D721Med (cell line): ENCODE measurements at regions not wholly inside any gene's neighbourhood (a gene's known extent, or its start where the extent isn't known, plus 50 kb on each side); places are given as distances from the start of the nearest gene placed in this dataset.

ENCODE experiments used
- DNase-seq: peaks from one replicate; pipeline ENCODE4 v3.0.0; 2011; ENCODE audit warnings: low spot score; ENCODE audit not compliant: insufficient read length
- FAIRE-seq: peaks from 2 replicates; lab custom pipeline; 2011; peaks lifted over from hg19 to GRCh38; lab: Jason Lieb, UNC
- CTCF ChIP-seq: IDR thresholded peaks from 2 replicates; pipeline ENCODE4 v1.5.1; 2012; ENCODE audit warnings: mild to moderate bottlenecking, control low read depth; ENCODE audit not compliant: insufficient read depth; ENCODE audit errors: missing control alignments

GRCh38 chr15:94769089-94769488 is 537.7 kb downstream of the MCTP2 start:
- FAIRE-seq = no peak
- DNase-seq = no peak

DNA sequence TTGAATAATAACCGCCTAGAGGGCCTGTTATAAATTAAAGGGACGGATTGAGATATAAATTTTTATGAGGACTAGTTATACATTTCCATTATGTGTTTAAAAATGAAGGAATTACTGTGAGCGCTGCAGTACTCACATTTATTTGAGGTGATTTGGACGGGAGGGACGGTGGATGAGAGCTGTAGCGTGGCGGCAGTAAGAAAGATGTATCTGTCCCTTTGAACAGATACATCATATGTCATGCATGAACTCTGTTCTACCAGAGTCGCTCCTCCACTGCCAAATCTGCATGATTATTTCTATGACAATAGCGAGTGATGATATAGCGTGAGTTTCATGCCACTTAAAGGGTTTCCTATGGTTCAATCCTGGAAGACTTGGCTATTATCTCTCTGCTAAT is 538.8 kb downstream of the MCTP2 start:
- no peak for DNase-seq
- TF ChIP-seq CTCF = no peak
- FAIRE-seq = no peak

More at GRCh38 chr15:94769089-94769488, 537.7 kb downstream of the MCTP2 start:
- no peak for TF ChIP-seq CTCF

DNA sequence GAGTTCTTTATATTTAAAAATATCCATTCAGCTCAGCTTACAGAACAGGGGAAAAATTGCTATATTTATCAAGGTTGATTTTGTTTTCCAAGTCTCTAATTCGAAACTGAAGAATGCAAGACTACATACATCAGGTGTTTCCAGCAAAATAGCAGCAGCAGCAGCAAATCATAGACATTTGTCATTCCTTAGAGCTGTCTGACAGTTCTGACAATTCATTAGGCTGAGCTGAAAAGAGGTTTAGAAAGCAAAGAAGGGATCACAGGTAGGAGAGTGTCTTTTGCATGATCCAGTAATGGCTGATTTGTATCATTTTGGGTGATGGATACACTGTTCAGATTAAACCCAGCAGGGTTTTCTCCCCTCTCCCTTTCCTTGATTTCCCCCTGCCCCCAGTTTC is 545.7 kb downstream of the MCTP2 start:
- DNase-seq (no peak), FAIRE-seq (no peak)
- no peak for TF ChIP-seq CTCF

GRCh38 chr15:94778840-94779239 is 547.5 kb downstream of the MCTP2 start:
- FAIRE-seq (no peak), DNase-seq (no peak)

DNA sequence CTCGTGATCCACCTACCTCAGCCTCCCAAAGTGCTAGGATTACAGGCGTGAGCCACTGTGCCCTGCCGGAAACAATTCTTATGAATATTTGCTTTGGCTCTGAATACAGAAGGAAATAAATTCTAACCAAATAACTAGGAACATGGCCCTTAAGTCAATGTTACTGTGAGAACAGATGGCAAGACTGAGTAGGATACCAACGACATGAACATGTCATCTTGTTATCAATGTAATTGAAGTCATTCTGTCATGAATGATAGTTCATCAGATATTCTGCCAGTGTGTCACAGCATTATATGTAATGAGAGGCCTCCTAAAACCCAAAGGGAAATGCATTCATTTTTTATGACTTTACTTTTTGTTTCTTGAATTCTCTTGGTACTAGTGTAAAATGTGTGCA is 548.8 kb downstream of the MCTP2 start:
- FAIRE-seq = no peak

More at GRCh38 chr15:94778840-94779239, 547.5 kb downstream of the MCTP2 start:
- TF ChIP-seq CTCF = no peak

GRCh38 chr15:94785091-94785490 is 553.7 kb downstream of the MCTP2 start:
- no peak for FAIRE-seq
- no peak for TF ChIP-seq CTCF

More for the DNA sequence above, 548.8 kb downstream of the MCTP2 start:
- no peak for DNase-seq
- no peak for TF ChIP-seq CTCF

DNA sequence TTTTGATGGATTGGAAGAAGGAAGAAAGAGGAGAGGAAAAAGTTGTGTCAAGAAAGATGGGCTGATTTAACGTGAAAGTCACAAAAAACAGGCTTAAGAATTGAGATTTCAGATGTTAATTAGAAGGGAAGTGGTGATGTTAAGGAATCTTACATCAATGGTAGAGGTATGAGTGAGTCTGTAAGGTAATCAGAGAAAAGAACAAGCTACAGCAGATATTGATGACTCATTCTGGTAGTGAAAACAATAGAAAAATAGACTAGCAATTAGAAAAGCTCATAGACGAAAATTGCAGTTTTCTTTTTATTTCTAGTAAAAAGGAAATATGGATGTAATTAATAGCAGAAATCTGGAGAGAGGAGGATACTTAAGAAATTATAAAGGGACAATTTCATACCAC is 559.6 kb downstream of the MCTP2 start:
- DNase-seq = no peak
- no peak for FAIRE-seq
- no peak for TF ChIP-seq CTCF

More at GRCh38 chr15:94785091-94785490, 553.7 kb downstream of the MCTP2 start:
- no peak for DNase-seq
